ENCODE measurements at regions not wholly inside any gene's neighbourhood (a gene's known extent, or its start where the extent isn't known, plus 50 kb on each side); places are given as distances from the start of the nearest gene placed in this dataset.
A peak's percentile ranks its signal among the peaks of the same experiment; 100 is the strongest.
"Not testable (repeated sequence)": the region's sequence is repeated elsewhere in the genome, so short reads cannot be mapped to it uniquely, and the experiment has no call there.

DNA sequence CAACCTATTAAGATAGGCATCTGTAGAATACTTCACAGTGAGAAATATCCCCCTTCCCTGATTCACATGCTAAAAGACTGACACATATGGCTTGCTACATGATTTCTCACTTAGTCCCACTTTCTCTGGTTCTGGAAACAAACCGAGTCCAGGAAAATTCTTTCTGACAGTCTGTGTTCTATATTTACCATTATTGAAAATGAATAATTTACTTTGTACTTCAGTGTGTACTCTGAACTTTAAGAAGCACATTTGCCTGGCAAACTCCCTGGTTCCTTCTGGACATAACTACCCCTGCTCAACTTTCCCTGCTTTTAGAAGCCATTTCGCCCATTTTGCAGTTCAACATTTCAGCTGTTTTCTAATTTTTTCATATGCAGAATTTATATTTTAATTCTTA is 53.6 kb downstream of the APCS start:
- H3K4me3 ChIP-seq (ENCODE audit: low read depth, low read length), result no peak overlapping the region
- TF ChIP-seq CTCF (IDR thresholded peaks at IDR 0.05; ENCODE audit: insufficient read depth, low read length), result no peak
- DNase-seq (ENCODE audit: low read depth), result no peak

GRCh38 chr1:159646687-159647086 is 59.1 kb downstream of the APCS start:
- DNase-seq (ENCODE audit: low read depth), result no peak
- no peak for TF ChIP-seq CTCF (IDR thresholded peaks at IDR 0.05; ENCODE audit: insufficient read depth, low read length)
- no peak overlapping the region for H3K4me3 ChIP-seq (ENCODE audit: low read depth, low read length)

DNA sequence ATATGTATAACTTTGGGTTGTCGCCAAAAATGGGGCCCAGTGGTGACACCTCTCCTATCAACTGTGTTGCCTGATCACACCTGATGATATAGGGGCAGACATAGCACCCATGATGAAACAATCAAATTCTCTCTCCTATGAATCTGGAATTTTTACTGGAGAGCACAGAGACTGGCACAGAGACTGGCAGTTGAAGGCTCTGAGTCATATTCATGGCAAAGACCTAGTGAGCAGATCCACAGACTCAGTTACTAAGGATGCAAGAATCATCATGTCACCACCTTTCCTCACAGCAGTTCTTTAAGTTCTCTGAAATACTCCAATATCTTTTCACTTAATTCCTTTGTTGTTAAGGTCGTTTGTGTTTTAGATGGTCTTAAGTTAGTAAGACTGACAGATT is 60.0 kb downstream of the APCS start:
- DNase-seq (ENCODE audit: low read depth), result no peak
- no peak for TF ChIP-seq CTCF (IDR thresholded peaks at IDR 0.05; ENCODE audit: insufficient read depth, low read length)

GRCh38 chr1:159652506-159652905 is 61.9 kb downstream of the CRP start:
- H3K4me3 ChIP-seq (ENCODE audit: low read depth, low read length), result no peak overlapping the region
- DNase-seq (ENCODE audit: low read depth), result peak; percentile 2
- TF ChIP-seq CTCF (IDR thresholded peaks at IDR 0.05; ENCODE audit: insufficient read depth, low read length), result no peak

More for the DNA sequence above, 60.0 kb downstream of the APCS start:
- no peak overlapping the region for H3K4me3 ChIP-seq (ENCODE audit: low read depth, low read length)

- peak; percentile 59 for DNase-seq (ENCODE audit: low read depth)
- no peak for TF ChIP-seq CTCF (IDR thresholded peaks at IDR 0.05; ENCODE audit: insufficient read depth, low read length)
These were observed 61.2 kb downstream of the CRP start for GRCh38 chr1:159653201-159653600.

GRCh38 chr1:159657477-159657876 is 56.9 kb downstream of the CRP start:
- DNase-seq (ENCODE audit: low read depth); H3K4me3 ChIP-seq (ENCODE audit: low read depth, low read length): not testable (repeated sequence)

More at GRCh38 chr1:159653201-159653600, 61.2 kb downstream of the CRP start:
- H3K4me3 ChIP-seq (ENCODE audit: low read depth, low read length), result no peak overlapping the region
